ENCODE measurements at regions not wholly inside any gene's neighbourhood (a gene's known extent, or its start where the extent isn't known, plus 50 kb on each side); places are given as distances from the start of the nearest gene placed in this dataset.

DNA sequence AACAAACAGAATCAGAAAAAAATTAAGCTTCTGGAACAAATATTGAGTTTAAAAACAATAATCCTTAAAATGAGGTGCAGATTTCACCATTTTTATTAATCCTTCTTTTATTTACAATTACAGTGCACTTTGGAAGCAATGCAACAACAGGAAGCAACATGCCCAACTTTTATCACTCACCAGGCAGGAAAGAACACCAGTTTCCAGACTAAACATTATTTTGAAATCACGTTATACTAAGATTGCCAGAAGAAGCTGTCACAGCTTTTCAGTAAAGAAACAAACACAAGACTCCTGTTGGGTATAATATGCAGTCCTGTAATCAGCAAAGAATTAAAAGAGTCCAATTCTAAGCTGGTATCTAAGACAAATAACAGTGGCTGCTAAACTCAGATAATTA, 137.9 kb upstream of the ZC3H15 start:
- TF ChIP-seq, protein P1, sequence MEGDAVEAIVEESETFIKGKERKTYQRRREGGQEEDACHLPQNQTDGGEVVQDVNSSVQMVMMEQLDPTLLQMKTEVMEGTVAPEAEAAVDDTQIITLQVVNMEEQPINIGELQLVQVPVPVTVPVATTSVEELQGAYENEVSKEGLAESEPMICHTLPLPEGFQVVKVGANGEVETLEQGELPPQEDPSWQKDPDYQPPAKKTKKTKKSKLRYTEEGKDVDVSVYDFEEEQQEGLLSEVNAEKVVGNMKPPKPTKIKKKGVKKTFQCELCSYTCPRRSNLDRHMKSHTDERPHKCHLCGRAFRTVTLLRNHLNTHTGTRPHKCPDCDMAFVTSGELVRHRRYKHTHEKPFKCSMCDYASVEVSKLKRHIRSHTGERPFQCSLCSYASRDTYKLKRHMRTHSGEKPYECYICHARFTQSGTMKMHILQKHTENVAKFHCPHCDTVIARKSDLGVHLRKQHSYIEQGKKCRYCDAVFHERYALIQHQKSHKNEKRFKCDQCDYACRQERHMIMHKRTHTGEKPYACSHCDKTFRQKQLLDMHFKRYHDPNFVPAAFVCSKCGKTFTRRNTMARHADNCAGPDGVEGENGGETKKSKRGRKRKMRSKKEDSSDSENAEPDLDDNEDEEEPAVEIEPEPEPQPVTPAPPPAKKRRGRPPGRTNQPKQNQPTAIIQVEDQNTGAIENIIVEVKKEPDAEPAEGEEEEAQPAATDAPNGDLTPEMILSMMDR (IDR thresholded peaks at IDR 0.05), result no peak
- TF ChIP-seq POLR2A (IDR thresholded peaks at IDR 0.05), result no peak

Measured in body of pancreas (tissue), 4 donors.